HepG2 (cell line): ENCODE measurements at regions not wholly inside any gene's neighbourhood (a gene's known extent, or its start where the extent isn't known, plus 50 kb on each side); places are given as distances from the start of the nearest gene placed in this dataset.

ENCODE experiments used
- ATAC-seq: fragments of 200-7000 bp; cut with Tn5 transposase; 3 replicates; pipeline ENCODE4 v1.9.1; 2020; ENCODE audit warnings: mild to moderate bottlenecking, moderate library complexity
- BruUV-seq: library from RNA; stranded (reverse); fragments of 400-500 nt; replicated peaks from 2 replicates; lab custom pipeline; 2021; lab: Mats Ljungman, UMichigan
- CTCF ChIA-PET: fragments of 300-600 bp; formaldehyde crosslinking; extraction: SDS; loops from one replicate; lab custom pipeline; 2021; ENCODE audit warnings: low total read pairs, inconsistent platforms, low intra/inter-chr PET ratio; lab: Yijun Ruan, JAX
- POLR2A ChIA-PET: fragments of 350-600 bp; sonication (Branson Sonifier 250); formaldehyde crosslinking; loops from one replicate; lab custom pipeline; 2020; ENCODE audit warnings: antibody characterized with exemption, inconsistent platforms; lab: Yijun Ruan, JAX
- DNase-seq: peaks from one replicate; pipeline ENCODE4 v3.0.0-alpha.2; 2015; ENCODE audit warnings: low spot score
- FAIRE-seq: peaks from 3 replicates; lab custom pipeline; 2011; peaks lifted over from hg19 to GRCh38; lab: Jason Lieb, UNC
- H2AFZ ChIP-seq: one replicate; pipeline ENCODE4 v1.6.1; 2011; ENCODE audit warnings: low read length, inconsistent platforms
- H3K27ac ChIP-seq: fragments of 300-600 bp; 3 replicates; pipeline ENCODE4 v1.8.0; 2011; ENCODE audit warnings: mixed run types, mild to moderate bottlenecking, mixed read lengths, low read length, inconsistent platforms; ENCODE audit not compliant: insufficient read depth; ENCODE audit errors: extremely low read length
- H3K27me3 ChIP-seq, 2 experiments: fragments of 200-600 bp in 1 of 2; 2 replicates in 1 of 2; 3 replicates in 1 of 2; pipeline versions ENCODE4 v1.6.0 to v1.8.0; 2011; ENCODE audit warnings: low read length in 2 of 2, mild to moderate bottlenecking in 2 of 2, moderate library complexity in 2 of 2, inconsistent platforms in 1 of 2; ENCODE audit not compliant: insufficient read depth in 2 of 2, control insufficient read depth in 1 of 2
- H3K36me3 ChIP-seq, 2 experiments: fragments of 200-600 bp in 1 of 2; replicated peaks in 1 of 2; 2 replicates in 1 of 2; 3 replicates in 1 of 2; pipeline versions ENCODE4 v1.5.1 to v1.8.0; 2011; ENCODE audit warnings: low read length in 2 of 2, inconsistent platforms in 1 of 2; ENCODE audit not compliant: insufficient read depth in 2 of 2, control insufficient read depth in 1 of 2
- H3K4me1 ChIP-seq: 2 replicates; pipeline ENCODE4 v1.5.1; 2012; ENCODE audit warnings: low read length, inconsistent platforms; ENCODE audit not compliant: insufficient read depth
- H3K4me2 ChIP-seq: 2 replicates; pipeline ENCODE4 v1.6.0; 2011; ENCODE audit warnings: low read depth, low read length, inconsistent platforms
- H3K4me3 ChIP-seq, 3 experiments: fragments of 200-600 bp in 1 of 3; sonication (generic), shearing (Covaris generic) in 1 of 3; replicated peaks in 1 of 3; 2 replicates each; pipeline ENCODE4 v1.5.1; 2011 to 2016; ENCODE audit warnings: low read length in 3 of 3, inconsistent platforms in 2 of 3, low read depth in 2 of 3, mild to moderate bottlenecking in 2 of 3, control low read depth in 1 of 3, mixed read lengths in 1 of 3; ENCODE audit not compliant: insufficient read depth in 1 of 3
- H3K79me2 ChIP-seq: one replicate; pipeline ENCODE4 v1.6.1; 2011; ENCODE audit warnings: low read length, inconsistent platforms; ENCODE audit not compliant: insufficient read depth
- H3K9ac ChIP-seq: 2 replicates; pipeline ENCODE4 v1.6.0; 2011; ENCODE audit warnings: mild to moderate bottlenecking, low read depth, low read length, inconsistent platforms; ENCODE audit not compliant: insufficient read depth
- H3K9me3 ChIP-seq: 2 replicates; pipeline ENCODE4 v1.5.1; 2012; ENCODE audit warnings: mild to moderate bottlenecking, low read length
- H4K20me1 ChIP-seq: 2 replicates; pipeline ENCODE4 v1.6.0; 2011; ENCODE audit warnings: inconsistent platforms, mild to moderate bottlenecking, low read length, moderate library complexity; ENCODE audit not compliant: insufficient read depth
- AKNA ChIP-seq: sonication (generic); formaldehyde crosslinking; IDR thresholded peaks from 2 replicates; pipeline ENCODE4 v1.4.0; 2020; ENCODE audit warnings: missing genetic modification reagents, borderline replicate concordance
- ARID2 ChIP-seq: sonication (generic); formaldehyde crosslinking; IDR thresholded peaks from 2 replicates; pipeline ENCODE4 v1.8.1; 2022; ENCODE audit warnings: mild to moderate bottlenecking, missing genetic modification reagents, borderline replicate concordance
- BRCA1 ChIP-seq: sonication (generic); formaldehyde crosslinking; IDR thresholded peaks from 2 replicates; pipeline ENCODE4 v1.4.0; 2020; ENCODE audit warnings: missing genetic modification reagents
- FLYWCH1 ChIP-seq: sonication (generic); formaldehyde crosslinking; IDR thresholded peaks from 2 replicates; pipeline ENCODE4 v1.8.1; 2023; ENCODE audit warnings: mild to moderate bottlenecking, missing genetic modification reagents
- FOXJ3 ChIP-seq: sonication (generic); formaldehyde crosslinking; IDR thresholded peaks from 2 replicates; pipeline ENCODE4 v1.4.0; 2020; ENCODE audit warnings: missing genetic modification reagents, mild to moderate bottlenecking, borderline replicate concordance
- KAT8 ChIP-seq: IDR thresholded peaks from 2 replicates; pipeline ENCODE4 v1.6.1; 2016; ENCODE audit warnings: missing genetic modification reagents, missing compliant biosample characterization
- NR2F1 ChIP-seq, 2 experiments: fragments of 450-650 bp in 1 of 2; formaldehyde crosslinking in 1 of 2; IDR thresholded peaks; 2 replicates each; pipeline versions ENCODE4 v1.5.0 to v1.6.1; 2016 to 2020; ENCODE audit warnings: mild to moderate bottlenecking in 1 of 2, missing compliant biosample characterization in 1 of 2, missing genetic modification reagents in 1 of 2, moderate library complexity in 1 of 2
- PAF1 ChIP-seq: IDR thresholded peaks from 2 replicates; pipeline ENCODE4 v1.6.1; 2016; ENCODE audit warnings: missing genetic modification reagents, missing compliant biosample characterization
- SRSF4 ChIP-seq: fragments of 200-400 bp; formaldehyde crosslinking; IDR thresholded peaks from one replicate; pipeline ENCODE4 v1.6.1; 2018; ENCODE audit warnings: mild to moderate bottlenecking, low read depth, low read length, moderate library complexity; ENCODE audit not compliant: poor library complexity, severe bottlenecking
- ZNF234 ChIP-seq: sonication (generic); formaldehyde crosslinking; conservative IDR thresholded peaks from 2 replicates; pipeline ENCODE4 v1.5.1; 2020; ENCODE audit warnings: mild to moderate bottlenecking, missing genetic modification reagents
- ZNF317 ChIP-seq: sonication (generic); formaldehyde crosslinking; IDR thresholded peaks from 2 replicates; pipeline ENCODE4 v1.5.0; 2020; ENCODE audit warnings: mild to moderate bottlenecking, missing genetic modification reagents
- ZNF572 ChIP-seq: sonication (generic); formaldehyde crosslinking; IDR thresholded peaks from 2 replicates; pipeline ENCODE4 v1.5.1; 2020; ENCODE audit warnings: mild to moderate bottlenecking, missing genetic modification reagents
- ZNF598 ChIP-seq: sonication (generic); formaldehyde crosslinking; IDR thresholded peaks from 2 replicates; pipeline ENCODE4 v1.5.1; 2020; ENCODE audit warnings: mild to moderate bottlenecking, missing genetic modification reagents, borderline replicate concordance
- ZNF761 ChIP-seq: sonication (generic); formaldehyde crosslinking; conservative IDR thresholded peaks from 2 replicates; pipeline ENCODE4 v1.4.0; 2020; ENCODE audit warnings: mild to moderate bottlenecking, missing genetic modification reagents
- WGBS: methylation state at CpG from one replicate; pipeline ENCODE4 v1.1.6; 2017; ENCODE audit warnings: low lambda C conversion rate; 5-methylcytosine and 5-hydroxymethylcytosine counted together
- in situ Hi-C: cut with HindIII; loops from 2 replicates; pipeline ENCODE4 v1.10.0; 2017; ENCODE audit warnings: low pct_unique_long_range_greater_than_20kb; ENCODE audit not compliant: extremely low pct_ligation_motif_present
- intact Hi-C: fragments of 100-400 bp; cut with micrococcal nuclease; formaldehyde crosslinking; loops from one replicate; pipeline ENCODE4 v1.10.0; 2022; ENCODE audit not compliant: unreplicated experiment
- TF ChIP-seq, protein P1 (sequence below): IDR thresholded peaks from 2 replicates; pipeline ENCODE4 v1.6.1; 2018; ENCODE audit warnings: missing genetic modification reagents, mild to moderate bottlenecking, missing compliant biosample characterization
- TF ChIP-seq, protein P2 (sequence below): IDR thresholded peaks from 2 replicates; pipeline ENCODE4 v1.6.1; 2016; ENCODE audit warnings: missing biosample characterization, missing genetic modification reagents, low read depth
- TF ChIP-seq, protein P3 (sequence below): sonication (generic); formaldehyde crosslinking; IDR thresholded peaks from 2 replicates; pipeline ENCODE4 v1.9.0; 2021; ENCODE audit warnings: missing genetic modification reagents, mild to moderate bottlenecking, borderline replicate concordance

DNA sequence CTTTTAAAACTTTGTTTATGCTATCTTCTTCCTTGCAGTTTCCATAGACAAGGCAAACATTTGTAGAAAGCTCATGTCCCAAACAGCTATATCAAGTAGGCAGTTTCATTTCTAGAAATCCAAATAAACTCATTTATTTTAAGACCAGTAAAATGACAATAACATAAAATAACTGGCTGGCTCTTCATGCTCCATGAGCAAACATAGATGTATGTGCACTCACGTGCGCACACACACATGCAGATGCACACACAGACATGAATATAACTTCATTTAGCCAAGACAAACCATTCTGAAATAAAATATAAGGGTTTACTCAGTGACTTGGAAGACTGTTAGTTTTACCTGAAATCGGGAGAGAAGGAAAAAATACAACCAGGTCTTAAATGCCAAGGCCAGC lies 176.5 kb upstream of the GAS1 start (continued):
- TF ChIP-seq AKNA (no peak), SRSF4 (no peak), FOXJ3 (no peak), KAT8 (no peak), PAF1 (no peak), BRCA1 (no peak), ZNF761 (CRISPR knock-in tag) (no peak), ZNF317 (CRISPR knock-in tag) (no peak)

GRCh38 chr9:87125819-87126218 lies 178.5 kb upstream of the GAS1 start:
- no TSS peak for BruUV-seq
- no peaks in the 10 kb centered on the region for H4K20me1 ChIP-seq
- no peak for TF ChIP-seq ZNF598
- no peak for TF ChIP-seq FLYWCH1
- TF ChIP-seq ARID2 (CRISPR knock-in tag): no peak
- TF ChIP-seq, protein P1, sequence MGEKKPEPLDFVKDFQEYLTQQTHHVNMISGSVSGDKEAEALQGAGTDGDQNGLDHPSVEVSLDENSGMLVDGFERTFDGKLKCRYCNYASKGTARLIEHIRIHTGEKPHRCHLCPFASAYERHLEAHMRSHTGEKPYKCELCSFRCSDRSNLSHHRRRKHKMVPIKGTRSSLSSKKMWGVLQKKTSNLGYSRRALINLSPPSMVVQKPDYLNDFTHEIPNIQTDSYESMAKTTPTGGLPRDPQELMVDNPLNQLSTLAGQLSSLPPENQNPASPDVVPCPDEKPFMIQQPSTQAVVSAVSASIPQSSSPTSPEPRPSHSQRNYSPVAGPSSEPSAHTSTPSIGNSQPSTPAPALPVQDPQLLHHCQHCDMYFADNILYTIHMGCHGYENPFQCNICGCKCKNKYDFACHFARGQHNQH (CRISPR knock-in tag): no peak
- no peak for TF ChIP-seq ZNF572
- TF ChIP-seq NR2F1 (CRISPR knock-in tag; IDR thresholded peaks at IDR 0.05): no peak
- TF ChIP-seq, protein P2, sequence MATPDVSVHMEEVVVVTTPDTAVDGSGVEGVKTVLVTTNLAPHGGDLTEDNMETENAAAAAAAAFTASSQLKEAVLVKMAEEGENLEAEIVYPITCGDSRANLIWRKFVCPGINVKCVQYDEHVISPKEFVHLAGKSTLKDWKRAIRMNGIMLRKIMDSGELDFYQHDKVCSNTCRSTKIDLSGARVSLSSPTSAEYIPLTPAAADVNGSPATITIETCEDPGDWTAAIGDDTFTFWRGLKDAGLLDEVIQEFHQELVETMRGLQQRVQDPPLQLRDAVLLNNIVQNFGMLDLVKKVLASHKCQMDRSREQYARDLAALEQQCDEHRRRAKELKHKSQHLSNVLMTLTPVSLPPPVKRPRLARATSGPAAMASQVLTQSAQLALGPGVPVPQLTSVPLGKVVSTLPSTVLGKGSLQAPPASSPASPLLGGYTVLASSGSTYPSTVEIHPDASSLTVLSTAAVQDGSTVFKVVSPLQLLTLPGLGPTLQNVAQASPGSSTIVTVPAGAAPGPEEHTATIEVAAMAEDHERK (CRISPR knock-in tag): no peak
- TF ChIP-seq, protein P3, sequence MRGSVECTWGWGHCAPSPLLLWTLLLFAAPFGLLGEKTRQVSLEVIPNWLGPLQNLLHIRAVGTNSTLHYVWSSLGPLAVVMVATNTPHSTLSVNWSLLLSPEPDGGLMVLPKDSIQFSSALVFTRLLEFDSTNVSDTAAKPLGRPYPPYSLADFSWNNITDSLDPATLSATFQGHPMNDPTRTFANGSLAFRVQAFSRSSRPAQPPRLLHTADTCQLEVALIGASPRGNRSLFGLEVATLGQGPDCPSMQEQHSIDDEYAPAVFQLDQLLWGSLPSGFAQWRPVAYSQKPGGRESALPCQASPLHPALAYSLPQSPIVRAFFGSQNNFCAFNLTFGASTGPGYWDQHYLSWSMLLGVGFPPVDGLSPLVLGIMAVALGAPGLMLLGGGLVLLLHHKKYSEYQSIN (CRISPR knock-in tag): no peak
- TF ChIP-seq ZNF234: no peak

More at GRCh38 chr9:87125819-87126218, 178.5 kb upstream of the GAS1 start:
- Histone ChIP-seq H3K4me2 (no peak overlapping the region), H3K36me3 (no peaks in the 10 kb centered on the region), H3K27ac (no peak overlapping the region), H3K27me3 (no peaks in the 10 kb centered on the region; a peak in 1 of 5 replicates), H3K79me2 (no peaks in the 10 kb centered on the region), H3K9me3 (no peaks in the 10 kb centered on the region), H2AFZ (no peak overlapping the region), H3K9ac (no peak overlapping the region), H3K4me3 (no peak overlapping the region), H3K4me1 (no peaks in the 10 kb centered on the region; the same call in 1 of the 2 replicates)
- ChIA-PET POLR2A (no interaction called here), CTCF (no interaction called here)
- no peak for DNase-seq
- intact Hi-C loops (no loop called here), in situ Hi-C loops (no loop called here)
- 90% methylated on average over 3 of the region's 3 CpGs for WGBS
- no peak for FAIRE-seq
- no peak for ATAC-seq
